Sigmoid colon (tissue), 4 donors: ENCODE measurements at regions not wholly inside any gene's neighbourhood (a gene's known extent, or its start where the extent isn't known, plus 50 kb on each side); places are given as distances from the start of the nearest gene placed in this dataset.

ENCODE experiments used
- EP300 ChIP-seq, 4 donors: sonication (generic); formaldehyde crosslinking; IDR thresholded peaks; one replicate each; pipeline ENCODE4 v1.6.1; 2017; ENCODE audit warnings: antibody characterized with exemption in 4 of 4
- TF ChIP-seq, protein P1 (sequence below), 4 experiments: fragments of 450-650 bp in 3 of 4; fragments of 200-600 bp in 1 of 4; IDR thresholded peaks; one replicate each; pipeline ENCODE4 v1.5.1; 2016 to 2019; ENCODE audit warnings: antibody characterized with exemption in 4 of 4, mild to moderate bottlenecking in 3 of 4, moderate library complexity in 2 of 4

- TF ChIP-seq, protein P1, sequence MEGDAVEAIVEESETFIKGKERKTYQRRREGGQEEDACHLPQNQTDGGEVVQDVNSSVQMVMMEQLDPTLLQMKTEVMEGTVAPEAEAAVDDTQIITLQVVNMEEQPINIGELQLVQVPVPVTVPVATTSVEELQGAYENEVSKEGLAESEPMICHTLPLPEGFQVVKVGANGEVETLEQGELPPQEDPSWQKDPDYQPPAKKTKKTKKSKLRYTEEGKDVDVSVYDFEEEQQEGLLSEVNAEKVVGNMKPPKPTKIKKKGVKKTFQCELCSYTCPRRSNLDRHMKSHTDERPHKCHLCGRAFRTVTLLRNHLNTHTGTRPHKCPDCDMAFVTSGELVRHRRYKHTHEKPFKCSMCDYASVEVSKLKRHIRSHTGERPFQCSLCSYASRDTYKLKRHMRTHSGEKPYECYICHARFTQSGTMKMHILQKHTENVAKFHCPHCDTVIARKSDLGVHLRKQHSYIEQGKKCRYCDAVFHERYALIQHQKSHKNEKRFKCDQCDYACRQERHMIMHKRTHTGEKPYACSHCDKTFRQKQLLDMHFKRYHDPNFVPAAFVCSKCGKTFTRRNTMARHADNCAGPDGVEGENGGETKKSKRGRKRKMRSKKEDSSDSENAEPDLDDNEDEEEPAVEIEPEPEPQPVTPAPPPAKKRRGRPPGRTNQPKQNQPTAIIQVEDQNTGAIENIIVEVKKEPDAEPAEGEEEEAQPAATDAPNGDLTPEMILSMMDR (IDR thresholded peaks at IDR 0.05), result no peak
- no peak for TF ChIP-seq EP300 (IDR thresholded peaks at IDR 0.05)
These were observed 142.0 kb upstream of the TSHZ3 start for GRCh38 chr19:31491242-31491641.
